Stimulated activated CD8-positive, alpha-beta memory T cell treated with anti-CD3 and anti-CD28 coated beads, Interleukin-4, amount 100 ng/mL, for 48 hours (primary cell): ENCODE measurements at regions not wholly inside any gene's neighbourhood (a gene's known extent, or its start where the extent isn't known, plus 50 kb on each side); places are given as distances from the start of the nearest gene placed in this dataset.

Experiments
- DNase-seq: peaks from one replicate; pipeline ENCODE4 v3.0.0-alpha.2; 2020

GRCh38 chr11:69380921-69381581 is 87.1 kb downstream of the MYEOV start:
- no peak for DNase-seq

- DNase-seq = no peak
Observed at GRCh38 chr11:69381681-69382130, 87.8 kb downstream of the MYEOV start.

- DNase-seq = no peak
Observed at GRCh38 chr11:69382131-69383128, 88.5 kb downstream of the MYEOV start.

- no peak for DNase-seq
Observed at GRCh38 chr11:69383372-69384250, 89.7 kb downstream of the MYEOV start.

- no peak for DNase-seq
Observed at GRCh38 chr11:69384251-69385143, 90.5 kb downstream of the MYEOV start.

- DNase-seq = no peak
Observed at GRCh38 chr11:69385144-69385820, 91.3 kb downstream of the MYEOV start.

- no peak for DNase-seq
Observed at GRCh38 chr11:69385832-69386427, 92.0 kb downstream of the MYEOV start.

- DNase-seq = no peak
Observed at GRCh38 chr11:69386594-69387408, 92.8 kb downstream of the MYEOV start.

- DNase-seq = no peak
Observed at GRCh38 chr11:69387409-69387885, 93.5 kb downstream of the MYEOV start.

GRCh38 chr11:69388210-69388609 is 93.3 kb upstream of the LINC01488 start:
- no peak for DNase-seq

- DNase-seq = no peak
Observed at GRCh38 chr11:69388661-69389060, 92.8 kb upstream of the LINC01488 start.

- no peak for DNase-seq
Observed at GRCh38 chr11:69390561-69390960, 90.9 kb upstream of the LINC01488 start.

- no peak for DNase-seq
Observed at GRCh38 chr11:69391192-69392103, 90.0 kb upstream of the LINC01488 start.

GRCh38 chr11:69392104-69392653 is 89.3 kb upstream of the LINC01488 start:
- no peak for DNase-seq

- DNase-seq = no peak
Observed at GRCh38 chr11:69393178-69393832, 88.2 kb upstream of the LINC01488 start.

- DNase-seq = no peak
Observed at GRCh38 chr11:69393865-69394233, 87.6 kb upstream of the LINC01488 start.

- no peak for DNase-seq
Observed at GRCh38 chr11:69394234-69394868, 87.1 kb upstream of the LINC01488 start.
